GM18907 (cell line): ENCODE measurements at regions not wholly inside any gene's neighbourhood (a gene's known extent, or its start where the extent isn't known, plus 50 kb on each side); places are given as distances from the start of the nearest gene placed in this dataset.
"Not testable (repeated sequence)": the region's sequence is repeated elsewhere in the genome, so short reads cannot be mapped to it uniquely, and the experiment has no call there.

Experiments
- ATAC-seq: cut with Tn5 transposase; IDR thresholded peaks from one replicate; pipeline ENCODE4 v1.9.1; 2021; ENCODE audit warnings: mild to moderate bottlenecking, moderate library complexity; ENCODE audit not compliant: unreplicated experiment

DNA sequence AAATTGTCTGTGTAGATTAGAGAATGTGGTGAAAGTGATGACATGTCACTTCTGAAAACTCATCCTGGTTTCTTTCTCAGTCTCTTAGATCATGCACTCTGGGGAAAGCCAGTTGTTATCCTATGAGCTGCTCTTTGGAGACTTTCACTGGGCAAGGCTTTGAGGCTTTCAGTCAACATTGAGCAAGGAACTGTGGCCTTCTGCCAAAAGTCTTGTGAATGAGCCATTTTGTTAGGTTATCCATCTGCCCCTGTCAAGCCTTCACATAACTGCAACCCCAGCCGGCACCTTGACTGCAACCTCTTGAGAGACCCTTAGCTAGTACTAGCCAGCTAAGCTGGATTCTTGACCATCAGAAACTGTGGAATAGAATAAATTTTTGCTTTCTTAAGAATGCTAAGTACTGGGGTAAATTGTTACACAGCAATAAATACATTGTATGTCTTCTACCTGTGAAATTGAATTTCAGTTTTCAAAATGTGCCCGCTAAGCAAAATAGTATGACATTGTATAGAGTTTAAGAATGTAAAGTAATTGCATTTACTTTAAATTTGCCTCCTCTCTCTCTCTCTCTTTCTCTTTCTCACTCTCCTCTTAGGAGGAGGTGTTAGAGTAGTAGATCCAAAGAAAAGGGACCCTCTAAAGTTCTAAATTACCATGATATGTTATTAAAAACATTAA is 1273.0 kb downstream of the RAPGEF2 start:
- no peak for ATAC-seq

DNA sequence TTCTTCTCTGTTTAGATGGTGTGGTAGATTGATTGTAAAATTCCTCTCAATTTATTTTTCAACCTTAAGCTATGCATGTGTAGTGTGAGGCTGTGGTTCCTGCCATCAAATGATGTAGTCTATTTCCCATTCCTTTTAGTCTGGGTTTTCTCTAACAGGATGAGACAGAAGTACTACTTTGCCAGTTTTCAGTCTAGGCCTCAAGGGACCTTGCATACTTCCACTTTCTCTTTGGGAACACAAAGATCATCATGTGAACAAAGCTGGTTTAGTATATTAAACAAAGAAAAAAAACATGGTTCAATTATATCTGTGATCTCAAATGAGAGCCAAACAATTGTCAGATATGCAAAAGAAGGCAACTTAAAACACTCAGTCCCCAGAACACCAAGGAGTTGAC is 1284.0 kb downstream of the RAPGEF2 start:
- ATAC-seq, result no peak

- no peak for ATAC-seq
Measured at GRCh38 chr4:160399826-160400225, 1296.9 kb downstream of the RAPGEF2 start.

DNA sequence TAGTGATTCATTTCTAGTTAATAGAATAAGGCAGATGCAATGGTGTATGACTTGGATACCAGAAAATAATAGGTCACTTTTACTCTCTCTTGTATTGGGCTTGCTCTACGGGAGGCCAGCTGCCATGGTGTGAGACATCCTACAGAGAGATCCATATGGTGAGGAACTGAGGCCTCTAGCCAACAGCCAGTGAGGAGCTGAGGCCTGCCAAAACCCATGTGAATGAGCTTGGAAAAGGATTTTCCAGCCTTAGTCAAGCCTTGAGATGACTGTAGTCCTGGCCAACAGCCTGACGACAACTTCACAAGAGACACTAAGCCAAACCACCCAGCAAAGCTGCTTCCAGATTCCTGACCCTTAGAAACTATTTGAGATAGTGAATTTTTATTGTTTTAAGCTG is 1300.2 kb downstream of the RAPGEF2 start:
- no peak for ATAC-seq

DNA sequence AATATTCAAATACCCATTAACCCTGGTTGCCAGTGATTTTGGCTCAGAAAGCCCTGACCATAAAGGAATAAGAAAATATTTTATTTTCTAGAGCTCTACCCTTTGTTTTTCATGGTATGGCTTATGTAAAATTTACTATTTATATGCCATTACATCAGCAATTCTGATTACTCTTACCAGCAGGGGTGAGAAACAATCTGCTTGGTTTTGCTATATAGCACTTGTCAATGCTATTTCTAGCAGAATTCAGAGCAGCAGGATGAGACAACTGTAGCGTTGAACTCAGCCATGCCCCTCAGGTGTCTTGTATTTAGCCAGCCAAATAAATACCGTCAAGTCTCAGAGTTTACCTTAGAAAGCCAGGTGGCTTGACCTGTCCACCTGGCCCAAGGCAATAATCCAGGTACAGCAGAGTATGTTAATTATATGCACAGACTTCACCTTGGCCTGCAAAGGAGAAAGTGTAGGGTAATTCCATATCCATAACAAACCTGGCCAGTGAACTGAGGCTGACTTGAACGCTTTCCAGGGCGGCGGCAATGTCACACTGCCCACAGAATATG is 1303.5 kb downstream of the RAPGEF2 start:
- no peak for ATAC-seq

DNA sequence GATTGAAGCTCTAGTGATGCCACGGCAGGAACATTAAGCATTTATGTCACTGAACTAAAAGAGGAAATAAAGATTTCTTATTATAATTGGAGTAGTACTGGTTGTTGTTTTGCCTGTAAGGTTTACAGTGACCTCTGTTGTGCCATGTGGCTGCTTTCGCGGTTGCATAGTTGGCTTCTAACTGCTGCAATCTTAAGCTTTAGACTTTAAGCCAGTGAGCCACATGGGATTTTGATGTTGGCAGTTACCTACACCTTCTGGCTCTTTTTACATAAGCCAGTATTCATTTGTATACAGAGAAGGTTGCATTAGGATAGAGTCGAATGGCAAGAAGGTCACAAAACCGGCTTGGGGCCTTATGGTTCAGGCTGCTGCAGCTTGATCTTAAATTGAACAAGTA is 1311.6 kb downstream of the RAPGEF2 start:
- ATAC-seq, result no peak

DNA sequence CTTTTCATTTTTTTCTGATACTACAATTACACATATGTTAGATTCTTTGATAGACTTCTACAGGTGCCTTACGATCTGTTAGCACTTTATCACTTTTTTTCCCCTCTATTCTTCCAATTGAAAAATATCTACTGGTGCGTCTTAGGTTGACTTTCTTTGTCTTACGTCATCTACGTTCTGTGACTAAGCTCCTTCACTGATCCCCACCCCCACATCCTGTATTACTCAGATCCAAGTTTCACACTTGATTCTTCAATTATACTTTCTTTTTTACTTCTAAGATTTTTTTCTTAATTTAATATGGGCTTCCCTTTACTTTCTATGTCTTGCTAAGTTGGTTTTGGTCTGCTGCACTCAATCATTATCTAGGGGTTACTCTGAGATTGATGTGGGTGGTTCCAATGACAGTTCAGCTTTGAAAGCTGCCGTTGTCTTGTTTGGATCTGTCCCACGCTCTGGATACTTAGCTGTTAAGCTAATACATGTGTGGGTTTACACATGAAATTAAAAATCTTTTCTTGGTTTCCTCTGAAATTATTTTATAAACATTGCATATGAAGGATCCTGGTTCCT is 1321.1 kb downstream of the RAPGEF2 start:
- ATAC-seq, result no peak

DNA sequence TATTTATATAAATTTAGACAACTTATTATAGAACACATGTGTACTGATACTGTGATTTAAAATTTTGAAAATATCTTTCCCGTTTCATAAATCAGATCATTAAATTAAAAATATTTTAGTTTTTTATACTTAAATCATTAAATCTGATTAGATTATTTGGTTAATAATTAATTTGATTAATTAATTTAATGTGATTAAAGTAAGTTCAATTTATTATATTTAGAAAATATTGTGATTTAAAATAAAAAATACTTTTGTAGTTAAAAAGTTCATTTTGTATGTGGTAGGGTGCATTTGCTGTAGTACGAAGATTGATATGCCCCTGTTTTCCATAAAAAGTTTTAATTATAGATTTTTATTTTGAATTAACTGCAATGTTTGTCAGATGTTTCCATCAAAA is 1323.4 kb downstream of the RAPGEF2 start:
- no peak for ATAC-seq

GRCh38 chr4:160450876-160451275 is 1348.0 kb downstream of the RAPGEF2 start:
- ATAC-seq, result no peak

- ATAC-seq, result not testable (repeated sequence)
Measured at GRCh38 chr4:160481696-160482690, 1379.1 kb downstream of the RAPGEF2 start.

DNA sequence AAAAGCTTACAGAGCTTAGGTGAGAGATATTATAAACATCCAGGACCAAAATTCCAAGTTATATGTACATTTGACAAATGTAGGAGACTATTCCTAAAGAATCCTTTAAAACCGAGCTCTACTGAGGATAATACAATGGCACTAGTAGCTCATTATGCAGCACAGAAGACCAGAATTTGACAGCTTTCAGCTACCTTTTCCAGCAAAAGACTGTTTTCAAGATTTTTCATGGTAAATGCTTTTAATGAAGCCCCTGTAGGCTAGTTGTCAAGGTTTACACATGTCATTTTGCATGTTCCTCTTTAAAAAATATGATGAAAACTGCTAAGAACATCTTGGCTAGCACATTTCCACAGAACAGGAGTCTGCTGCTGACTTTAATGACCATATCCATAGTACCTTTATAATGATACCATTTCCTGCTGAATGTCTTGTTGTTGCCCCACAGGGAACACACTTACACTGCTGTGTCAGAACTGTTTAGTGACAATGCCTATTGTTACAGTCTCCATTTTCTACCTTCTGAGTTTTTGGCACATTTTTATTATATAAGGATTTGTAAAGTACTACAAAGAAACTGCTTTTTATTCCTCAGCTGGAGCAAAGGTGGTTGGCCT is 1382.3 kb downstream of the RAPGEF2 start:
- no peak for ATAC-seq

- ATAC-seq, result no peak
Measured at GRCh38 chr4:160492181-160492580, 1389.3 kb downstream of the RAPGEF2 start.

GRCh38 chr4:160493206-160493605 is 1390.3 kb downstream of the RAPGEF2 start:
- ATAC-seq, result no peak

DNA sequence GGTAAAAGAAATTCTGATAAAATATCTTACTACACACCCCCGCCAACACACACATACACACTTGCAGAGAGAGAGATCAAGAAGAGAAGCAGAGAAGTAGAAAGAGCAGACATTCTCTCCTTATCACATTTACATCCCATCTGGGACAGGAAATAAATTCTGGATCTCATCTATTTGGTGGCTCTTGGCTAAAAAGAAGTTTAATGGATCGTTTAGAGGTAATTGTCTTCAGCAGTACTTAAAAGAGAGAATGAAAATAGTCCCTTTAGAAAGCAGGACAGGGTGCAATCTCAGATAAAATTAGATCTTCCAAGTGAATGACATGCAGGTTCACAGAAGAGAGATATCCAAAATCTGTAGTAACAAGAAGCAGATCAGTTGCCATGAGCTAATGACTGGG is 1392.5 kb downstream of the RAPGEF2 start:
- ATAC-seq, result no peak

DNA sequence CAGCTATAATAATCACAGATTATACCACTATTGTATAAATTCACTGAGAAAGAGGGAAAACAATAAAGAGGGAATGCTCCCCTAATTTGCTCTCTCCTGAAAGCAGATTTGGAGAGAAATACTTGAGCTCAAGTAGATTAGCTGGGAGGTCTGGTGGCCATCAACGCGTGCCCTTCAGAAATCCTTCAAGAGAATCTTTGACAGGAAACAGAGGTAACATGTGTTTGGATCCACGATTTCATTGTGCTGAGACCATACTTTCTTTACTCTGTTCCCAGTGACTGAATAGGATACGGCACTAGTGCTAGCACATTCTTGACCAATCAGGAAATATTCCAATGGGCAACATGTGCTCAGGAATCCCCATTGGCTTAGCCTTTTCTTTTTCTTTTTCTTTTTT is 1395.3 kb downstream of the RAPGEF2 start:
- no peak for ATAC-seq

DNA sequence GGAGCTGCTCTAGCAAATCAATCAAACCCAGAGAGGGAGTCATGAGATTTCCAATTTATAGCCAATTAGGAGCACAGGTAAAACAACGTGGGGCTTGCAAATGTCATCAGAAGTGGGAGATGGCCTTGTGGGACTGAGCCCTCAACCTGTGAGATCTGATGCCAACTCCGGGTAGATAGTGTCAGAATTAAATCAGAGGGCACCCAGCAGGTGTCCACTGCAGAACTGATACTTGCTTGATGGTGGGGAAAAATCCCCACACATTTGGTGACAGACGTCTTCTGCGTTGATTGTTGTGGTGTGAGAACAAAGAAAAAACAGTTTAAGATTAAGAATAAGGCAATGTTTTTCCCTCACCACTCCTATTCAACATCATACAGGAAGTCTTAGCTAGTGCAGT is 1402.8 kb downstream of the RAPGEF2 start:
- no peak for ATAC-seq

- ATAC-seq, result no peak
Measured at GRCh38 chr4:160510928-160511327, 1408.0 kb downstream of the RAPGEF2 start.

GRCh38 chr4:160514126-160514525 is 1411.2 kb downstream of the RAPGEF2 start:
- ATAC-seq, result no peak

DNA sequence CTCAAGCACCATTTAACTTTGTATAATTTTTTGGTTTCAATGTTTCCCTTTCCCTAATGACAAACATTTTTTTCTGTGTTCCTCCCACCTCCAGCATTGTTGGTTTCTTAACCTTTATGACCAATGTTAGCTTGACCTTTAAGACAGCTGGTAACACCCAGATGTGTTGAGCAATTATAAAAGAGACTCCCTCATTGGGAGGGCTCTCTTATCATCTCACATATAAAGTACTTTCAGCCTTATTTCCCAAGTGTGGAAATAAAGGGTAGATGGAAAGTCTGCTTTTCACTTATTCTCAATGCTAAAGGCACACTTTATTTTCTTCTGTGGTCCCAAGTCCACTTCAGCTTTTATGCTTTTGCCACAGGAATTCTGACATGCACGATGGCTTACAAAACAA is 1420.4 kb downstream of the RAPGEF2 start:
- ATAC-seq, result no peak

- no peak for ATAC-seq
Measured at GRCh38 chr4:160537681-160538080, 1434.8 kb downstream of the RAPGEF2 start.

DNA sequence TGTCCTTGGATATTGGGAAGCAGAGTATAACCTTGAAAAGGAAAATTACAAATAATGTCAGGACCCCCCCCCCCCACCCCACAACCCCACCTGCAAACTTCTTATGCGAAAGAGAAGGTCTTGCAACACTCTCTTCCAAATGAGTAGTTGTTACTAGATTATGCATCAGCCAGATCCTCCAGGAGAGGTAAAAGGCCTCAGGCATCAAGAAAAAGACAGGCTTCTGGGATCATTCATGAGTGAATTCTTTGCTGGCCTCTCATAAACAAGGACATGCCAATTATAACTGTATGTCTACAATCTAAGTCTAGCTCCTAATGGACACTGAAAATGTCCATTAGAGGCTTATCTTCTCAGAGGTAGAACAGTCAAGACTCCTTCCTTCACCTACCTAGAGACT is 1443.3 kb downstream of the RAPGEF2 start:
- ATAC-seq, result no peak
